ENCODE measurements at regions not wholly inside any gene's neighbourhood (a gene's known extent, or its start where the extent isn't known, plus 50 kb on each side); places are given as distances from the start of the nearest gene placed in this dataset.

DNA sequence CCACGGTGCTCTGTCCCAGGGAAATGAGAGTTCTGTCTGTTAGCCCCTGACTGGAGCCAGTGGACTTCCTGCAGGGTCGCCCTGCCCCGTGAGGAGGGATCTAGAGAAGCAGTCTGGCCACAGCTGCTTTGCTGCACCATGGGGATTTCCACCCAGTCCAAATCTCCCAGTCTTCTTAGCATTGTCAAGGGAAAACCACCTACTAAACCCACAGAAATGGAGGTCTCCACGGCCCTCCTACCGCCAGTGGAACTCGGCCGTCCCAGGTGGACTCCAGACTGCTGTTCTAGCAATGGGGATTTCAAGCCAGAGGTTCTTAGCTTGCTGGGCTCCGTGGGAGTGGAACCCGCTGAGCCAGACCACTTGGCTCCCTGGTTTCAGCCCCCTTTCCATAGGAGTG, 133.3 kb upstream of the PCDH7 start:
- Histone ChIP-seq H3K4me2 (no peak overlapping the region), H3K79me2 (replicated peaks; ENCODE audit: insufficient read depth) (no peaks in the 10 kb centered on the region), H3K9me2 (ENCODE audit: insufficient read depth) (0 out of 2 replicates have a peak, but pooled peaks cover 3% of the 10 kb centered on the region), H3K36me3 (ENCODE audit: insufficient read depth) (no peaks in the 10 kb centered on the region), H3F3A (replicated peaks; ENCODE audit: low read depth) (no peaks in the 10 kb centered on the region), H2AFZ (no peak overlapping the region), H3K4me3 (no peak overlapping the region), H3K27me3 (ENCODE audit: insufficient read depth) (no peaks in the 10 kb centered on the region), H3K27ac (ENCODE audit: low read depth) (no peak overlapping the region), H3K4me1 (ENCODE audit: insufficient read depth) (no peaks in the 10 kb centered on the region), H4K20me1 (replicated peaks; ENCODE audit: insufficient read depth) (no peaks in the 10 kb centered on the region)
- no peaks in the 10 kb centered on the region for H3K9me3 Mint-ChIP-seq
- no peaks in the 10 kb centered on the region for H3K36me3 Mint-ChIP-seq (ENCODE audit: low read depth)
- DNase-seq (ENCODE audit: low spot score) (no peak), ATAC-seq (no peak)
- H3K4me1 Mint-ChIP-seq, result peaks cover 7% of the 10 kb centered on the region; the same call in 2 of the 3 replicates
- TF ChIP-seq POLR2AphosphoS5 (IDR thresholded peaks at IDR 0.05; ENCODE audit: low read depth) (no peak), ZNF331 (CRISPR knock-in tag; IDR thresholded peaks at IDR 0.05; ENCODE audit: low read depth) (no peak), NANOG (IDR thresholded peaks at IDR 0.05; ENCODE audit: borderline replicate concordance) (no peak), STAT1 (IDR thresholded peaks at IDR 0.05; ENCODE audit: unreplicated experiment) (no peak), CREB1 (CRISPR knock-in tag; IDR thresholded peaks at IDR 0.05; ENCODE audit: low read depth) (no peak), JUNB (IDR thresholded peaks at IDR 0.05; ENCODE audit: unreplicated experiment) (no peak), EZH2 (IDR thresholded peaks at IDR 0.05; ENCODE audit: low read depth, unreplicated experiment) (no peak), ZNF114 (CRISPR knock-in tag; IDR thresholded peaks at IDR 0.05) (no peak), EZH2phosphoT487 (IDR thresholded peaks at IDR 0.05; ENCODE audit: unreplicated experiment) (no peak)
- TF ChIP-seq, protein P1, sequence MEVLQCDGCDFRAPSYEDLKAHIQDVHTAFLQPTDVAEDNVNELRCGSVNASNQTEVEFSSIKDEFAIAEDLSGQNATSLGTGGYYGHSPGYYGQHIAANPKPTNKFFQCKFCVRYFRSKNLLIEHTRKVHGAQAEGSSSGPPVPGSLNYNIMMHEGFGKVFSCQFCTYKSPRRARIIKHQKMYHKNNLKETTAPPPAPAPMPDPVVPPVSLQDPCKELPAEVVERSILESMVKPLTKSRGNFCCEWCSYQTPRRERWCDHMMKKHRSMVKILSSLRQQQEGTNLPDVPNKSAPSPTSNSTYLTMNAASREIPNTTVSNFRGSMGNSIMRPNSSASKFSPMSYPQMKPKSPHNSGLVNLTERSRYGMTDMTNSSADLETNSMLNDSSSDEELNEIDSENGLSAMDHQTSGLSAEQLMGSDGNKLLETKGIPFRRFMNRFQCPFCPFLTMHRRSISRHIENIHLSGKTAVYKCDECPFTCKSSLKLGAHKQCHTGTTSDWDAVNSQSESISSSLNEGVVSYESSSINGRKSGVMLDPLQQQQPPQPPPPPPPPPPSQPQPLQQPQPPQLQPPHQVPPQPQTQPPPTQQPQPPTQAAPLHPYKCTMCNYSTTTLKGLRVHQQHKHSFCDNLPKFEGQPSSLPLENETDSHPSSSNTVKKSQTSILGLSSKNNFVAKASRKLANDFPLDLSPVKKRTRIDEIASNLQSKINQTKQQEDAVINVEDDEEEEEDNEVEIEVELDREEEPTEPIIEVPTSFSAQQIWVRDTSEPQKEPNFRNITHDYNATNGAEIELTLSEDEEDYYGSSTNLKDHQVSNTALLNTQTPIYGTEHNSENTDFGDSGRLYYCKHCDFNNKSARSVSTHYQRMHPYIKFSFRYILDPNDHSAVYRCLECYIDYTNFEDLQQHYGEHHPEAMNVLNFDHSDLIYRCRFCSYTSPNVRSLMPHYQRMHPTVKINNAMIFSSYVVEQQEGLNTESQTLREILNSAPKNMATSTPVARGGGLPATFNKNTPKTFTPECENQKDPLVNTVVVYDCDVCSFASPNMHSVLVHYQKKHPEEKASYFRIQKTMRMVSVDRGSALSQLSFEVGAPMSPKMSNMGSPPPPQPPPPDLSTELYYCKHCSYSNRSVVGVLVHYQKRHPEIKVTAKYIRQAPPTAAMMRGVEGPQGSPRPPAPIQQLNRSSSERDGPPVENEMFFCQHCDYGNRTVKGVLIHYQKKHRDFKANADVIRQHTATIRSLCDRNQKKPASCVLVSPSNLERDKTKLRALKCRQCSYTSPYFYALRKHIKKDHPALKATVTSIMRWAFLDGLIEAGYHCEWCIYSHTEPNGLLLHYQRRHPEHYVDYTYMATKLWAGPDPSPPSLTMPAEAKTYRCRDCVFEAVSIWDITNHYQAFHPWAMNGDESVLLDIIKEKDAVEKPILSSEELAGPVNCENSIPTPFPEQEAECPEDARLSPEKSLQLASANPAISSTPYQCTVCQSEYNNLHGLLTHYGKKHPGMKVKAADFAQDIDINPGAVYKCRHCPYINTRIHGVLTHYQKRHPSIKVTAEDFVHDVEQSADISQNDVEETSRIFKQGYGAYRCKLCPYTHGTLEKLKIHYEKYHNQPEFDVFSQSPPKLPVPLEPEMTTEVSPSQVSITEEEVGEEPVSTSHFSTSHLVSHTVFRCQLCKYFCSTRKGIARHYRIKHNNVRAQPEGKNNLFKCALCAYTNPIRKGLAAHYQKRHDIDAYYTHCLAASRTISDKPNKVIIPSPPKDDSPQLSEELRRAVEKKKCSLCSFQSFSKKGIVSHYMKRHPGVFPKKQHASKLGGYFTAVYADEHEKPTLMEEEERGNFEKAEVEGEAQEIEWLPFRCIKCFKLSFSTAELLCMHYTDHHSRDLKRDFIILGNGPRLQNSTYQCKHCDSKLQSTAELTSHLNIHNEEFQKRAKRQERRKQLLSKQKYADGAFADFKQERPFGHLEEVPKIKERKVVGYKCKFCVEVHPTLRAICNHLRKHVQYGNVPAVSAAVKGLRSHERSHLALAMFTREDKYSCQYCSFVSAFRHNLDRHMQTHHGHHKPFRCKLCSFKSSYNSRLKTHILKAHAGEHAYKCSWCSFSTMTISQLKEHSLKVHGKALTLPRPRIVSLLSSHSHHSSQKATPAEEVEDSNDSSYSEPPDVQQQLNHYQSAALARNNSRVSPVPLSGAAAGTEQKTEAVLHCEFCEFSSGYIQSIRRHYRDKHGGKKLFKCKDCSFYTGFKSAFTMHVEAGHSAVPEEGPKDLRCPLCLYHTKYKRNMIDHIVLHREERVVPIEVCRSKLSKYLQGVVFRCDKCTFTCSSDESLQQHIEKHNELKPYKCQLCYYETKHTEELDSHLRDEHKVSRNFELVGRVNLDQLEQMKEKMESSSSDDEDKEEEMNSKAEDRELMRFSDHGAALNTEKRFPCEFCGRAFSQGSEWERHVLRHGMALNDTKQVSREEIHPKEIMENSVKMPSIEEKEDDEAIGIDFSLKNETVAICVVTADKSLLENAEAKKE (CRISPR knock-in tag; IDR thresholded peaks at IDR 0.05), result no peak
- TF ChIP-seq, protein P2, sequence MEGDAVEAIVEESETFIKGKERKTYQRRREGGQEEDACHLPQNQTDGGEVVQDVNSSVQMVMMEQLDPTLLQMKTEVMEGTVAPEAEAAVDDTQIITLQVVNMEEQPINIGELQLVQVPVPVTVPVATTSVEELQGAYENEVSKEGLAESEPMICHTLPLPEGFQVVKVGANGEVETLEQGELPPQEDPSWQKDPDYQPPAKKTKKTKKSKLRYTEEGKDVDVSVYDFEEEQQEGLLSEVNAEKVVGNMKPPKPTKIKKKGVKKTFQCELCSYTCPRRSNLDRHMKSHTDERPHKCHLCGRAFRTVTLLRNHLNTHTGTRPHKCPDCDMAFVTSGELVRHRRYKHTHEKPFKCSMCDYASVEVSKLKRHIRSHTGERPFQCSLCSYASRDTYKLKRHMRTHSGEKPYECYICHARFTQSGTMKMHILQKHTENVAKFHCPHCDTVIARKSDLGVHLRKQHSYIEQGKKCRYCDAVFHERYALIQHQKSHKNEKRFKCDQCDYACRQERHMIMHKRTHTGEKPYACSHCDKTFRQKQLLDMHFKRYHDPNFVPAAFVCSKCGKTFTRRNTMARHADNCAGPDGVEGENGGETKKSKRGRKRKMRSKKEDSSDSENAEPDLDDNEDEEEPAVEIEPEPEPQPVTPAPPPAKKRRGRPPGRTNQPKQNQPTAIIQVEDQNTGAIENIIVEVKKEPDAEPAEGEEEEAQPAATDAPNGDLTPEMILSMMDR (conservative IDR thresholded peaks at IDR 0.05; ENCODE audit: low read depth in 2 of 2), result no peak
- TF ChIP-seq, protein P3, sequence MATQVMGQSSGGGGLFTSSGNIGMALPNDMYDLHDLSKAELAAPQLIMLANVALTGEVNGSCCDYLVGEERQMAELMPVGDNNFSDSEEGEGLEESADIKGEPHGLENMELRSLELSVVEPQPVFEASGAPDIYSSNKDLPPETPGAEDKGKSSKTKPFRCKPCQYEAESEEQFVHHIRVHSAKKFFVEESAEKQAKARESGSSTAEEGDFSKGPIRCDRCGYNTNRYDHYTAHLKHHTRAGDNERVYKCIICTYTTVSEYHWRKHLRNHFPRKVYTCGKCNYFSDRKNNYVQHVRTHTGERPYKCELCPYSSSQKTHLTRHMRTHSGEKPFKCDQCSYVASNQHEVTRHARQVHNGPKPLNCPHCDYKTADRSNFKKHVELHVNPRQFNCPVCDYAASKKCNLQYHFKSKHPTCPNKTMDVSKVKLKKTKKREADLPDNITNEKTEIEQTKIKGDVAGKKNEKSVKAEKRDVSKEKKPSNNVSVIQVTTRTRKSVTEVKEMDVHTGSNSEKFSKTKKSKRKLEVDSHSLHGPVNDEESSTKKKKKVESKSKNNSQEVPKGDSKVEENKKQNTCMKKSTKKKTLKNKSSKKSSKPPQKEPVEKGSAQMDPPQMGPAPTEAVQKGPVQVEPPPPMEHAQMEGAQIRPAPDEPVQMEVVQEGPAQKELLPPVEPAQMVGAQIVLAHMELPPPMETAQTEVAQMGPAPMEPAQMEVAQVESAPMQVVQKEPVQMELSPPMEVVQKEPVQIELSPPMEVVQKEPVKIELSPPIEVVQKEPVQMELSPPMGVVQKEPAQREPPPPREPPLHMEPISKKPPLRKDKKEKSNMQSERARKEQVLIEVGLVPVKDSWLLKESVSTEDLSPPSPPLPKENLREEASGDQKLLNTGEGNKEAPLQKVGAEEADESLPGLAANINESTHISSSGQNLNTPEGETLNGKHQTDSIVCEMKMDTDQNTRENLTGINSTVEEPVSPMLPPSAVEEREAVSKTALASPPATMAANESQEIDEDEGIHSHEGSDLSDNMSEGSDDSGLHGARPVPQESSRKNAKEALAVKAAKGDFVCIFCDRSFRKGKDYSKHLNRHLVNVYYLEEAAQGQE (IDR thresholded peaks at IDR 0.05; ENCODE audit: unreplicated experiment), result no peak
- TF ChIP-seq, protein P4, sequence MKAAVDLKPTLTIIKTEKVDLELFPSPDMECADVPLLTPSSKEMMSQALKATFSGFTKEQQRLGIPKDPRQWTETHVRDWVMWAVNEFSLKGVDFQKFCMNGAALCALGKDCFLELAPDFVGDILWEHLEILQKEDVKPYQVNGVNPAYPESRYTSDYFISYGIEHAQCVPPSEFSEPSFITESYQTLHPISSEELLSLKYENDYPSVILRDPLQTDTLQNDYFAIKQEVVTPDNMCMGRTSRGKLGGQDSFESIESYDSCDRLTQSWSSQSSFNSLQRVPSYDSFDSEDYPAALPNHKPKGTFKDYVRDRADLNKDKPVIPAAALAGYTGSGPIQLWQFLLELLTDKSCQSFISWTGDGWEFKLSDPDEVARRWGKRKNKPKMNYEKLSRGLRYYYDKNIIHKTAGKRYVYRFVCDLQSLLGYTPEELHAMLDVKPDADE (IDR thresholded peaks at IDR 0.05), result no peak
- H3K4me3 Mint-ChIP-seq, result no peak overlapping the region
- H3K27me3 Mint-ChIP-seq (ENCODE audit: insufficient read depth, low read depth, poor library complexity), result no peaks in the 10 kb centered on the region
- H3K27ac Mint-ChIP-seq, result no peak overlapping the region
